Mammary epithelial cell (primary cell): ENCODE measurements at regions not wholly inside any gene's neighbourhood (a gene's known extent, or its start where the extent isn't known, plus 50 kb on each side); places are given as distances from the start of the nearest gene placed in this dataset.
"Not testable (repeated sequence)": the region's sequence is repeated elsewhere in the genome, so short reads cannot be mapped to it uniquely, and the experiment has no call there.

Experiments
- EZH2 ChIP-seq: IDR thresholded peaks from 2 replicates; pipeline ENCODE4 v1.6.1; 2012; ENCODE audit warnings: low read length, inconsistent platforms, borderline replicate concordance
- TF ChIP-seq, protein P1 (sequence below), 2 donors: IDR thresholded peaks in 1 of 2; conservative IDR thresholded peaks in 1 of 2; 2 replicates each; pipeline ENCODE4 v1.5.1; 2011 to 2012; ENCODE audit warnings: inconsistent platforms in 2 of 2, low read length in 2 of 2, mild to moderate bottlenecking in 2 of 2, control low read depth in 1 of 2, low read depth in 1 of 2; ENCODE audit not compliant: insufficient read depth in 1 of 2; ENCODE audit errors: extremely low read depth in 1 of 2

DNA sequence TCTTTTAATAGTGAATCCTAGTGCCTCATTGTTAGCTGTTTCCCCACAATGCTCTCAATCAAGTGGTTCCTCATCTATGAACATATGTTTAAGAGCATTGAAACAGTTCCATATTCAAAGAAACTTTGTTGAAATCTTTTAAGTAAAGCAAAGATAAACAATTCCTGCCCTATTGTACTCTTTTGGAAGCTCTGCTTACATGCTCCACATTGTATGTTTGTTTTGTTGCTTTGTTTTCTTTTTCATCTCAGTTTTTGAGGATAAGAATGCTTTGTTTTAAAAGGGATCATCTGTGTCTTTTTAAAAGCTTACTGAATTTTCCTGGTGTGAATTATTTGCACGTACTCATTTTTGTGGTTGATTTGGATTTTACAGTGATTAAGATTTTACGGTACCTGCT, 132.2 kb upstream of the MARCKS start:
- TF ChIP-seq, protein P1, sequence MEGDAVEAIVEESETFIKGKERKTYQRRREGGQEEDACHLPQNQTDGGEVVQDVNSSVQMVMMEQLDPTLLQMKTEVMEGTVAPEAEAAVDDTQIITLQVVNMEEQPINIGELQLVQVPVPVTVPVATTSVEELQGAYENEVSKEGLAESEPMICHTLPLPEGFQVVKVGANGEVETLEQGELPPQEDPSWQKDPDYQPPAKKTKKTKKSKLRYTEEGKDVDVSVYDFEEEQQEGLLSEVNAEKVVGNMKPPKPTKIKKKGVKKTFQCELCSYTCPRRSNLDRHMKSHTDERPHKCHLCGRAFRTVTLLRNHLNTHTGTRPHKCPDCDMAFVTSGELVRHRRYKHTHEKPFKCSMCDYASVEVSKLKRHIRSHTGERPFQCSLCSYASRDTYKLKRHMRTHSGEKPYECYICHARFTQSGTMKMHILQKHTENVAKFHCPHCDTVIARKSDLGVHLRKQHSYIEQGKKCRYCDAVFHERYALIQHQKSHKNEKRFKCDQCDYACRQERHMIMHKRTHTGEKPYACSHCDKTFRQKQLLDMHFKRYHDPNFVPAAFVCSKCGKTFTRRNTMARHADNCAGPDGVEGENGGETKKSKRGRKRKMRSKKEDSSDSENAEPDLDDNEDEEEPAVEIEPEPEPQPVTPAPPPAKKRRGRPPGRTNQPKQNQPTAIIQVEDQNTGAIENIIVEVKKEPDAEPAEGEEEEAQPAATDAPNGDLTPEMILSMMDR (conservative IDR thresholded peaks at IDR 0.05 in 1 of 2, IDR thresholded peaks at IDR 0.05 in 1 of 2; ENCODE audit: extremely low read depth in 1 of 2, insufficient read depth in 1 of 2, low read depth in 1 of 2, low read length in 2 of 2), result not testable (repeated sequence)
- TF ChIP-seq EZH2, result not testable (repeated sequence)
